B cell (primary cell): ENCODE measurements at regions not wholly inside any gene's neighbourhood (a gene's known extent, or its start where the extent isn't known, plus 50 kb on each side); places are given as distances from the start of the nearest gene placed in this dataset.

ENCODE experiments used
- ATAC-seq: fragments of 200-7000 bp; cut with Tn5 transposase; one replicate; pipeline ENCODE4 v1.10.0; 2021; ENCODE audit warnings: low read depth, mild to moderate bottlenecking, moderate number of reproducible peaks, moderate library complexity
- CTCF ChIA-PET: fragments of 350-600 bp; sonication (Branson Sonifier 250); formaldehyde crosslinking; loops from one replicate; lab custom pipeline; 2021; ENCODE audit warnings: antibody characterized with exemption, inconsistent platforms; lab: Charles Lee
- POLR2A ChIA-PET: fragments of 350-600 bp; sonication (Branson Sonifier 250); formaldehyde crosslinking; loops from one replicate; lab custom pipeline; 2021; ENCODE audit warnings: antibody characterized with exemption; lab: Charles Lee
- DNase-seq: peaks from one replicate; pipeline ENCODE4 v3.0.0; 2013
- H2AFZ ChIP-seq: 2 replicates; pipeline ENCODE4 v1.6.1; 2012; ENCODE audit warnings: mild to moderate bottlenecking, low read depth, low read length; ENCODE audit not compliant: insufficient read depth, poor library complexity, severe bottlenecking
- H3K27ac ChIP-seq, 2 donors: 1 replicate in 1 of 2; 2 replicates in 1 of 2; pipeline ENCODE4 v1.5.1; 2012 to 2013; ENCODE audit warnings: low read length in 2 of 2, mild to moderate bottlenecking in 2 of 2, moderate library complexity in 1 of 2
- H3K27me3 ChIP-seq, 4 experiments: fragments of 200-600 bp in 1 of 4; sonication (generic) in 1 of 4; replicated peaks in 1 of 4; 1 replicate in 2 of 4; 2 replicates in 2 of 4; pipeline versions ENCODE4 v1.6.1 to v1.7.0; 2013 to 2016; ENCODE audit warnings: low read length in 3 of 4, mild to moderate bottlenecking in 2 of 4, mixed read lengths in 1 of 4, moderate library complexity in 1 of 4; ENCODE audit not compliant: insufficient read depth in 4 of 4, control insufficient read depth in 3 of 4; ENCODE audit errors: control extremely low read depth in 1 of 4
- H3K36me3 ChIP-seq, 2 experiments: replicated peaks in 1 of 2; 1 replicate in 1 of 2; 2 replicates in 1 of 2; pipeline versions ENCODE4 v1.6.1 to v1.7.1; 2013; ENCODE audit warnings: low read length in 1 of 2; ENCODE audit not compliant: insufficient read depth in 2 of 2, control insufficient read depth in 1 of 2; ENCODE audit errors: control extremely low read depth in 1 of 2, extremely low read depth in 1 of 2
- H3K4me1 ChIP-seq, 2 donors: fragments of 200-600 bp in 1 of 2; sonication (generic) in 1 of 2; 1 replicate in 1 of 2; 2 replicates in 1 of 2; pipeline versions ENCODE4 v1.5.1 to v1.6.1; 2013 to 2017; ENCODE audit warnings: low read length in 2 of 2; ENCODE audit not compliant: control insufficient read depth in 2 of 2, insufficient read depth in 2 of 2
- H3K4me2 ChIP-seq: replicated peaks from 2 replicates; pipeline ENCODE3; 2012; ENCODE audit warnings: mild to moderate bottlenecking, low read depth, low read length; ENCODE audit not compliant: poor library complexity, severe bottlenecking
- H3K4me3 ChIP-seq, 5 experiments: fragments of 200-600 bp in 1 of 5; sonication (generic) in 1 of 5; 1 replicate in 3 of 5; 2 replicates in 2 of 5; pipeline versions ENCODE4 v1.5.1 to v1.7.0; 2011 to 2016; ENCODE audit warnings: low read length in 4 of 5, mild to moderate bottlenecking in 4 of 5, low read depth in 2 of 5, control low read depth in 1 of 5, moderate library complexity in 1 of 5; ENCODE audit not compliant: insufficient read depth in 1 of 5; ENCODE audit errors: control extremely low read depth in 1 of 5, extremely low read depth in 1 of 5
- H3K79me2 ChIP-seq: fragments of 200-600 bp; sonication (generic); one replicate; pipeline ENCODE4 v1.6.0; 2016; ENCODE audit warnings: low read length; ENCODE audit not compliant: control insufficient read depth, insufficient read depth
- H3K9ac ChIP-seq: fragments of 200-600 bp; sonication (generic); 2 replicates; pipeline ENCODE4 v1.6.1; 2017; ENCODE audit warnings: mild to moderate bottlenecking, low read length, moderate library complexity
- H3K9me3 ChIP-seq, 3 donors: one replicate each; pipeline versions ENCODE4 v1.6.1 to v1.7.1; 2013; ENCODE audit warnings: low read length in 2 of 3; ENCODE audit not compliant: control insufficient read depth in 2 of 3, insufficient read depth in 1 of 3; ENCODE audit errors: control extremely low read depth in 1 of 3
- H4K20me1 ChIP-seq: 2 replicates; pipeline ENCODE4 v1.6.0; 2012; ENCODE audit warnings: mild to moderate bottlenecking, low read length; ENCODE audit not compliant: insufficient read depth, control insufficient read depth, poor library complexity, severe bottlenecking
- H3K27ac Mint-ChIP-seq: one replicate; pipeline ENCODE4 v1.8.0; 2021; ENCODE audit warnings: mixed read lengths
- H3K27me3 Mint-ChIP-seq: one replicate; pipeline ENCODE4 v1.8.0; 2021; ENCODE audit warnings: mixed read lengths
- H3K4me1 Mint-ChIP-seq: one replicate; pipeline ENCODE4 v1.8.0; 2021; ENCODE audit warnings: mixed read lengths
- H3K4me3 Mint-ChIP-seq: one replicate; pipeline ENCODE4 v1.8.0; 2021; ENCODE audit warnings: mixed read lengths
- H3K9me3 Mint-ChIP-seq: one replicate; pipeline ENCODE4 v1.8.0; 2022; ENCODE audit warnings: mixed read lengths; ENCODE audit not compliant: insufficient read depth
- CTCF ChIP-seq: fragments of 200-600 bp; IDR thresholded peaks from one replicate; pipeline ENCODE4 v1.8.0; 2022; ENCODE audit warnings: antibody characterized with exemption, mild to moderate bottlenecking
- EZH2 ChIP-seq: IDR thresholded peaks from 2 replicates; pipeline ENCODE4 v1.6.1; 2012; ENCODE audit warnings: borderline replicate concordance, low read depth, mild to moderate bottlenecking, moderate library complexity, low read length; ENCODE audit not compliant: insufficient read depth, poor library complexity, severe bottlenecking
- WGBS: methylation state at CpG from one replicate; pipeline ENCODE4 v1.1.5; 2013; ENCODE audit warnings: missing lambda C conversion rate; ENCODE audit not compliant: insufficient coverage; 5-methylcytosine and 5-hydroxymethylcytosine counted together
- intact Hi-C: fragments of 100-400 bp; cut with micrococcal nuclease; formaldehyde crosslinking; loops from one replicate; pipeline ENCODE4 v1.10.0; 2022

GRCh38 chr3:5510300-5510699 lies 322.8 kb downstream of the EDEM1 start:
- intact Hi-C loops: no loop called here
- TF ChIP-seq EZH2 (no peak), CTCF (no peak)

GRCh38 chr3:5517921-5518320 lies 330.4 kb downstream of the EDEM1 start:
- no peak overlapping the region for H2AFZ ChIP-seq
- H3K9me3 ChIP-seq: peaks cover 0 to 1% (median 1%) of the 10 kb centered on the region in 3 donors
- WGBS: 100% methylated on average over 1 of the region's 4 CpGs
- no peaks in the 10 kb centered on the region for H3K27me3 ChIP-seq
- no peak overlapping the region for H3K27ac Mint-ChIP-seq
- H3K4me3 Mint-ChIP-seq: no peak overlapping the region
- peaks cover 7% of the 10 kb centered on the region for H3K9me3 Mint-ChIP-seq
- no peaks in the 10 kb centered on the region for H3K79me2 ChIP-seq
- H3K4me2 ChIP-seq: no peak overlapping the region
- H3K4me3 ChIP-seq: no peak overlapping the region
- H3K4me1 Mint-ChIP-seq: no peaks in the 10 kb centered on the region
- ATAC-seq (no peak), DNase-seq (no peak)
- H3K9ac ChIP-seq: no peak overlapping the region
- no peaks in the 10 kb centered on the region for H3K36me3 ChIP-seq
- ChIA-PET CTCF (no interaction called here), POLR2A (no interaction called here)
- intact Hi-C loops: no loop called here
- no peak overlapping the region for H3K27ac ChIP-seq
- H4K20me1 ChIP-seq: no peaks in the 10 kb centered on the region
- no peaks in the 10 kb centered on the region for H3K4me1 ChIP-seq
- TF ChIP-seq EZH2 (no peak), CTCF (no peak)
- no peaks in the 10 kb centered on the region for H3K27me3 Mint-ChIP-seq

More at GRCh38 chr3:5510300-5510699, 322.8 kb downstream of the EDEM1 start:
- H3K4me1 ChIP-seq: no peaks in the 10 kb centered on the region
- H3K4me3 ChIP-seq: no peak overlapping the region
- H3K27ac ChIP-seq: no peak overlapping the region
- ATAC-seq (no peak), DNase-seq (no peak)
- no peaks in the 10 kb centered on the region for H4K20me1 ChIP-seq
- H3K4me1 Mint-ChIP-seq: no peaks in the 10 kb centered on the region
- CTCF ChIA-PET: no interaction called here
- POLR2A ChIA-PET: no interaction called here
- H3K27me3 ChIP-seq: no peaks in the 10 kb centered on the region
- H2AFZ ChIP-seq: no peak overlapping the region
- H3K79me2 ChIP-seq: no peaks in the 10 kb centered on the region
- no peak overlapping the region for H3K4me3 Mint-ChIP-seq
- no peaks in the 10 kb centered on the region for H3K27me3 Mint-ChIP-seq
- 100% methylated on average over 3 of the region's 5 CpGs for WGBS
- H3K9me3 Mint-ChIP-seq: peaks cover 14% of the 10 kb centered on the region
- H3K4me2 ChIP-seq: no peak overlapping the region
- H3K9ac ChIP-seq: no peak overlapping the region
- no peak overlapping the region for H3K27ac Mint-ChIP-seq
- no peaks in the 10 kb centered on the region for H3K36me3 ChIP-seq
- peaks cover 0 to 16% (median 7%) of the 10 kb centered on the region in 3 donors for H3K9me3 ChIP-seq
